HG03439 (cell line): ENCODE measurements at regions not wholly inside any gene's neighbourhood (a gene's known extent, or its start where the extent isn't known, plus 50 kb on each side); places are given as distances from the start of the nearest gene placed in this dataset.
A peak's percentile ranks its signal among the peaks of the same experiment; 100 is the strongest.
"Not testable (repeated sequence)": the region's sequence is repeated elsewhere in the genome, so short reads cannot be mapped to it uniquely, and the experiment has no call there.

Source experiments
- ATAC-seq: cut with Tn5 transposase; IDR thresholded peaks from one replicate; pipeline ENCODE4 v1.9.1; 2021; ENCODE audit warnings: mild to moderate bottlenecking, moderate library complexity; ENCODE audit not compliant: unreplicated experiment

DNA sequence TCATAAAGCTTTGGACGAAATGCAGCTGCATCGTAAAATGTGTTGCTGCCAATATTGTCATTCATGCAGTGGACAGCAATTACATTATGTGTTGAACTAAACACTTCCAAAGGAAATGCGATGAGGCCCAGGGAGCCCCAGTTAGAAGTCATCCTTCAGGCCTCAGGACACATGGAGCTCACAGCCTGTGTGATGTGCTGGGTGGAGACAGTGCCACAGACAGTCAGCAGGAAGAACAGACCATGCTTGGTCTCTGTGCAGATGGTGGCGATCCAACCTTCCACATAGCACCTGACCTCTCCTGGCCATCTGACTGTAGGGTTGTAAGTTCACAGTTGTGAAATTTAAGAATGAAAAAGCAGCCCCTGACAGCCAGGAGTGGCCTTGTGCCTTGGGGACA lies 118.3 kb upstream of the ALKAL2 start:
- no peak for ATAC-seq

DNA sequence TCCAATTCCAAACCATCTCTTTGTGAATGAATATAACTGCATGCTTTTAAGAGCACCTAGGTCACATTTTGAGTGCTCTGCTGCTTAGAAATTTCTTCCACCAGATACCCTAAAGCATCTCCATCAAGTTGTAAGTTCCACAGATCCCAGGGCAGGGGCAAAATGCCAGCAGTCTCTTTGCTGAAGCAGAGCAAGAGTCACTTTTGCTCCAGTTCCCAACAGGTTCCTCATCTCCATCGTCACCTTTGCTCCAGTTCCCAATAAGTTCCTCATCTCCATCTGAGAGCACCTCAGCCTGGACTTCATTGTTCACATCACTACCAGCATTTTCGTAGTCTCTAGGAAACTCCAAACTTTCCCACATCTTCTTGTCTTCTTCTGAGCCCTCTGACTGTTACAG lies 116.7 kb upstream of the ALKAL2 start:
- ATAC-seq: no peak

DNA sequence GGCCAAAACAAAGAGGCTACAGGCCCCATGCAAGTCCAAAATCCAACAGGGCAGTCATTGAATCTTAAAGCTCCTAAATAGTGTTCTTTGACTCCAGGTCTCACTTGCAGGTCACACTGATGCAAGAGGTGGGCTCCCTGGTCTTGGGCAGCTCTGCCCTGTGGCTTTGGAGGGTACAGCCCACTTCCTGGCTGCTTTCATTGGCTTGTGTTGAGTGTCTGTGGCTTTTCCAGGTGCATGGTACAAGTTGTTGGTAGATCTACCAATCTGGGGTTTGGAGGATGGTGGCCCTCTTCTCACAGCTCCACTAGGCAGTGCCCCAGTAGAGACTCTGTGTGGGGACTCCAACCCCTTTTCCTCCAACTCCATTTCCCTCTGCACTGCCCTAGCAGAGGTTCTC lies 115.8 kb upstream of the ALKAL2 start:
- ATAC-seq: no peak

DNA sequence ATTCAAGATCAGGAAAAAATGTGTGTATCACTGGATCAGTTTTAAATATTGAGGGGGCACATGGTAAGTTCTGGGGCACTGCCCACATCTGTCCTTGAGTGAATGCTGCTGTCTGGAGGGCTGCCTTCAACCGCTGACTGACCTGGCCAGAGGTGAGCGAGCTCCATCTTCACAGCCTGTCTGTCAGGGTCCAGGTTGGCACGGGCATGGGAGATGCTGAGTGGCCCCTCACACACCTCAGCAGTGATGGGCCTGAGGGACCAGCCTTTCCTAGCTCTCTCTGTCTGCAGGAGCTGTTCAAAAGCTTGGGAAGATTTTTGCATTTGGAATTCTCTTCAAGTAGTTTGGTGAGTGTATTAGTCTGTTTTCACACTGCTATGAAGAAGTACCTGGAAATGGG lies 114.8 kb upstream of the ALKAL2 start:
- no peak for ATAC-seq

DNA sequence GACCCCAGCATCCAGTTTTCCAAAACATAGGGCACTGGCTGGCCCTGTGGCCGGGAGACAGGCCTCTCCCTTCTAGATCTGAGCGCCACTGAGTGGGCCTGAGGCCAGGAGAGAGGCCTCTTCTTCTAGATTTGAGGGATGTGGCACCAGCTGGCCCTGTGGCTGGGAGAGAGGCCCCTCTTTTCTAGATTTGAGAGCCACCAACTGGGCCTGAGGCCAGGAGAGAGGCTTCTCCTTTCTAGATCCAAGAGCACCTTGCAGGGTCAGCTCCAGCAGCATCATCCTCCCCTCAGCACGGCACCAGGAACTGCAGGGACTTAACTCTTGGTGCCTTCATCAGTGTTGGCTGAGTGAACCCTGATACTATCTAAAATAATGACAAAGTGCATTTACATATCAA lies 114.3 kb upstream of the ALKAL2 start:
- ATAC-seq: no peak

DNA sequence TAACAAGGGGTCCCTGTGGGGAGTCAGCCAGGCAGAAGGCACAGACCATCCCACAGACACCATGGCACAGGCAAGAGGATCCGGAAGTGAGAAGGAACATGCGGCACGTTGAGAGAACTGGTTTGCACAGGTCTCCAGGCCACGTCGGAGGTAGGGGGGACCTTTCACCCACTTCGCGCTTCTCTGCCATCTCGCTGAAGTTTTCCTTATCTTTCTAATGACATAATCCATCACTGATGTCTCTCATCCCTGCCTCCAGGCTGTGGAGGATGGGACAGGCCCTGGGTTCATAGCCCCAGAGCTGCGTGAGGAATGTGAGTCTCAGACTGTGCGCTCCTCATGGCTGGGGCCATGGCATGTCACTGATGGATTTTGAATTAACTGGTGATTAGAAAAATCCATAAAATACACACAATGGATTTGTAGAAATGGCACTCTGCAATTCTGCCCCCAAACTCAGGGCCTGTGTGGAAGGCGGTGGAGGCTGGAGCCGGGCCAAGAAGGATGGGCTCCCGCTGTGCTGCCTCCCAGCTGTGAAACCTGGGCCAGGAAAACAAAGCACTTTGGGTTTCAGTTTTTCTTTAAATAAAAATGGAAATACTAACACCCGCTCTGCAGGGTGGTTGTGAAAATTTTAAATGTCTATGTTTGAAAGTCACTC lies 113.3 kb upstream of the ALKAL2 start:
- no peak for ATAC-seq

DNA sequence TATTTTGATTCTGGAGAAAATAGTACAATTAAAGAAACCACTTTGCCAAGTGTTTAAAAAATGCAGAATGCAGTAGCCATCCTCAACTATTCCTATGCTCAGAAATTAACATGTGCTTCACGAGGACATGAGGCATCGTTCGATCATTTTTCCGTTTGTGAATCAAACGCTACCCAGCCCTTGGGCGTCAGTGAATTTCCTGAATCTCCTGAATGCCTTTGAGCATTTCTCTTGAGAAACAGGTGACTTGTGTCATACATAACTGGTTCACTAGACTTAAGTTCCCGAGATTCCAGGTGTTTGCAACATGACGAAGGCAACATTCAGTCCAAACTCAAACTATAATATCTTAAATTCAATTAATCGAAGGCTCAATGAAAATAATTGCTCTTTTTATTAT lies 110.0 kb upstream of the ALKAL2 start:
- ATAC-seq: no peak

DNA sequence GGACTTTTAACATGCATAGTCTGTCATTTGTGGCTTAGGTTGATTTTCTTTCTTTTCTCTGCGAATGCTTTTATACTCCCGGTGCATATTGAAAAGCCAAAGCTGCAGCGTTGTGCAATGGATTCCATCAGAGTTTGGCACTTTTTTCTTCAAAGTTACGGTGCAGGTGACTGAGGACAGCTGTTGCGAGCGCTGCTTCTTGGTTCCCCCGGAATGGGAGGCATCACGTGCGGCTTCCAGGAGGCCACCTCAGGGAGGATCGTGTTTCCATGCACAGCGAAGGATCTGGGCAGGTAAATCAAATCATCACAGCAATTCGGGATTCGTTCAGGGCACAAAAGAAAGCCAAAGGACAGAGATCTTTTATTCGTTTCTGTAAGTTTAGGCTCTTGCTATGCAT lies 109.6 kb upstream of the ALKAL2 start:
- ATAC-seq: no peak

DNA sequence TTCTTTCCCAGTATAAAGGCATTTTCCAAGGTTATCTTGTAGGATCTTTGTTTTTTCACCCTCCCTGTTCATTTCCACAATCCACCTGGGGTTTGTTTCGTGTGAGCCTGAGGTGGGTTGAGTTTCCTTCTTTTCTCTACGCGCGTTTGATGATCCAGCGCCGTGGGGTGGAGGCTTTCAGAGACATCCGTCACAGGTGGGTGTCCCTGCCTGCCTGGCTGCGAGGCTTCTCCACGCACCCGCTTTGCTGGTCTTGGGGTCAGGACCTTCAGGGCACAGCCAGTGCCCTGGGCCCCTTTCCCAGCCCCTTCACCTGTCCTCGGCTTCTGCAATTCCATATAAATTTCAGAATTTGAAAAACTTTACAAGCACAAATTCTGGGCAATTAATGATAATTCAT lies 109.0 kb upstream of the ALKAL2 start:
- ATAC-seq: no peak

DNA sequence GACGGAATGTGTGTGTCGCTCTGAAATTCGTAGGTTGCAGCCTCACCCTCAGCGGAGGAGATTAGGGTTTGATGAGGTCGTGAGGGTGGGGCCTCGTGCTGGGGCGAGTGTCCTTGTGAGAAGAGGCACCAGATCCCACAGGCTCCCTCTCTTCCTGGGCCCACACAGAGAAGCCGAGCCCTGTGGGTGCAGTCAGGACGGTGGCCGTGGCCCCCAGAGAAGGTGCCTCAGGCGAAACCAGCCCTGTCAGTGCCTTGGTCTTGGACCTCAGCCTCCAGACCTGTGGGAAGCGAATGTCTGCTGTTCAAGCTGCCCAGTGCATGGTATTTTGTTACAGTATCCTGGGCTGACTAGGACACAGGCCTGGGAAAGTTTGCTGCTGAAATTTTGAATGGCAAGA lies 108.0 kb upstream of the ALKAL2 start:
- ATAC-seq: no peak

DNA sequence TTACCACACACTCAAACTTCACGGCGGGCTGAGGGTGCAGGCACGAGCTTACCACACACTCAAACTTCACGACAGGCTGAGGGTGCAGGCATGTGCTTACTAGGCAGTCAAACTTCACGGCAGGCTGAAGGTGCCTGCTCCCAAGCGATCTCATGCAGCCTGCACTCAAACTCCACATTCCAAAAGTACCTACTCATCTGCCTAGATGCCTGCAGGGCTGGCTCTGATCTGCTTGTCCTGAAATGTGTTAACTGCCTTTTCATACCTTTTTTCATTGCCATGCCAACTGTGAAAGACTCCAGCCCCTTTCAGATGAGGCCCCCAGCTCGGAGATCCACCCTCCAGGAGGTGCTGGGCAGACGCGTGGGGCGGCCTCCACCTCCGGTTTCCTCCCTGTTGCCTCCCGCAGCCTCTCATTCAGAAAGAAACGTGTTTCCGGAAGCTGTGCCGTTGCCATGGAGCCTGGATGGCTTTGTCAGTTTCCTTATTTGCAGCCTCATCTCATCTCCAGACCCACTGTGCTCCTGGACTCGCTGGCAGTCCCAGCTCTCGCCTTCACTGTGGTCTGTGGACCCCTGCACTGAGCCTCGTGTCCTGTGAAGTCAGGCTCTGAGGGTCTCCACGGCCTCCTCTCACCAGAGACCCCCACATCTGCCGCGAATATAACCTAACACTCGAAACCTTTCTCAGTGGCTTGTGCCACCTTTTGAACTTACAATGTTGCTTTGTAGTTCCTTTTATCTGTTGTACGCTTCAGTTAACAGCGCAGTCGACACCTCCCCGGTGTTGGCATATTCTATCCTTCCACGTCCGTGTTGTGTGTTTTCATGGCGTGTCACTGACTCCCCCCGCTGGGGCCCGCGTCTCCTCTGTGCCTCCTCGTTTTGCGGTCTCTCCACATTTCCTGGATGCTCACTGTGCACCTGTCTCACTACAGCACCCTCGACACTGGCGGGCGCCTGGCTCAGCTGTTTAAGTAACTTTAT lies 106.1 kb upstream of the ALKAL2 start:
- ATAC-seq: peak; percentile 67

DNA sequence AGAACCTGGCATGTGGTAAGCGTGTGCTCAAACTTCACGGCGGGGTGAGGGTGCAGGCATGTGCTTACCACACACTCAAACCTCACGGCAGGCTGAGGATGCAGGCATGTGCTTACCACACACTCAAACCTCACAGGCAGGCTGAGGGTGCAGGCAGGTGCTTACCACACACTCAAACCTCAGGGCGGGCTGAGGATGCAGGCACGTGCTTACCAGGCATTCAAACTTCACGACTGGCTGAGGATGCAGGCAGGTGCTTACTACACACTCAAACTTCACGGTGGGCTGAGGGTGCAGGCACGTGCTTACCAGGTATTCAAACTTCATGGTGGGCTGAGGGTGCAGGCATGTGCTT lies 105.0 kb upstream of the ALKAL2 start:
- no peak for ATAC-seq

DNA sequence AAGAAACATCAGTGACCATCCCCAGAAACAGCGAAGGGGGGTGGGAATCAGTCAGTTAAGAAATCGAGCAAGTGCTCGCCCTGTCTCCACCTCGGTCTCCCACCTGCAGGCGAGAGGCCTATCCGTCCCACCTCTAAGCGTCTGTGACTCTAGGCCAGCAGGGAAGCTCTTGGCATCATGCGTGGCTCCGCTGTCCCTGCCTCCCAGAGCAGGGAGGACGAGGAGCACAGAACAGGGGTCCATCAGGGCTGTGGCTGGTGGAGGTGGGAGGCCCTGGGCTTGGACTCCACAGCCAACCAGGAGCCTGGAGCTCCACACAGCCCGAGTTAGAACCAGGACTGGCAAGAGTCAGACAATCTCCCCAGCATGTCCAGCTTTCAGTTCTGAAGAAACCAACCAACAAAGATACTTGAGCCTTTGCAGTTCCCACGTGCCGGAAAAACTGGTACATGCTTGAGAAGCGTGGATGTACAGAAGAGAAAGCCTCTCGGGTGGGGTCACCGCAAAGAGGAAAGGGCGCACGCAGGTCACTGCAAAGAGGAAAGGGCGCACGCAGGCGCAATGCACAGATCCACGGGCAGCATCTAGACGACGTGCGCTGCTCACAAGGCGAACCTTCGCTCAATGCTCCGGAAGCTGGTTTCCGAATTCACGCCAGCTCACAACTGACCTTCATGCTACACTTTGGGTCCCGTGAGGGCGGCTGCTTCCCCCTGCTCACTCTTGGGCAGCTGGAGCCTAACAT lies 104.5 kb upstream of the ALKAL2 start:
- ATAC-seq: no peak

DNA sequence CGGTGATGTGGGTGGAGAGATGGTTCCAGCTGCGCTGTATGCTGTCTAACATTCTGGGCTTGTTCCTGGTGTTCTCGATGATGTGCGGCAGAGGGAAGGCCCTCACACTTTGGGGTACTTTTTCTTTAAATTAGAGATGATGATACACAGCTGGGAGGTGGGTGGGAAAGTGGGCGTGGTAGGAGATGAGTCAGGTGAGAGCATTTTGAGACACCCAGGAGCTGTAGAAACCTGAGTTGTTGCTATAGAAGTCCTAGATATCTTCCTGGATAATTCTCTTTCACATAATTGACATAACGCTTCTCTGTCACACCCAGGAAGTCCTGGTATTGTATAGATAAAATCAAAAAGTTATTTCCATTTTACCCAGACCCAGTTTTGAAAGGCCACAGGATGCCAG lies 103.8 kb upstream of the ALKAL2 start:
- ATAC-seq: no peak

DNA sequence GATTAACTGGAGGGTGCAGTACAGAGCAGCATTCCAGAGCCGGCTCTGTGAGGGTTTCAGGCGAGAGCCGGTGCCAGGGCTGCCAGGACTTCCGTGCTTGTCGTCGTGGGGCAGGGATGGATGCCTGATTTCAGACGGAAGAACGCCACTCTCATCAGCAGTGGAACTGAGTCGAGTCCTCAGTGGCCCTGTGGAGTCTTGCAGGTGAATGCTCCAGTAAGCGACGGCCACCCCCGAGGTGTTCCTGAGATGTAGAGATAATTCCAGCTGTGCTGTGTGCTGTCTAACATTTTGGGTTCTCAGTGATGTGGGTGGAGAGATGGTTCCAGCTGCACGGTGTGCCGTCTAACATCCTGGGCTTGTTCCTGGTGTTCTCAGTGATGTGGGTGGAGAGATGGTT lies 103.1 kb upstream of the ALKAL2 start:
- ATAC-seq: no peak

DNA sequence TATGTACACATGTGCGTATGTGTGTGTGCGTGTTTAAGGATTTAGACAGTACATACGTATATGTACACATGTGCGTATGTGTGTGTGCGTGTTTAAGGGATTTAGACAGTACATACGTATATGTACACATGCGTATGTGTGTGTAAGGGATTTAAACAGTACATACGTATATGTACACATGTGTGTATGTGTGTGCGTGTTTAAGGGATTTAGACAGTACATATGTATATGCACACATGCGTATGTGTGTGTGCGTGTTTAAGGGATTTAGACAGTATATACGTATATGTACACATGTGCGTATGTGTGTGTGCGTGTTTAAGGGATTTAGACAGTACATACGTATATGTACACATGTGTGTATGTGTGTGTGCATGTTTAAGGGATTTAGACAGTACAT lies 102.1 kb upstream of the ALKAL2 start:
- ATAC-seq: not testable (repeated sequence)

DNA sequence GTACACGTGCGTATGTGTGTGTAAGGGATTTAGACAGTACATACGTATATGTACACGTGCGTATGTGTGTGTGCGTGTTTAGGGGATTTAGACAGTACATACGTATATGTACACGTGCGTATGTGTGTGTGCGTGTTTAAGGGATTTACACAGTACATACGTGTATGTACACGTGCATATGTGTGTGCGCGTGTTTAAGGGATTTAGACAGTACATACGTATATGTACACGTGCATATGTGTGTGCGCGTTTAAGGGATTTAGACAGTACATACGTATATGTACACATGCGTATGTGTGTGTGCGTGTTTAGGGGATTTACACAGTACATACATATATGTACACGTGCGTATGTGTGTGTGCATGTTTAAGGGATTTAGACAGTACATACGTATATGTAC lies 100.9 kb upstream of the ALKAL2 start:
- not testable (repeated sequence) for ATAC-seq

DNA sequence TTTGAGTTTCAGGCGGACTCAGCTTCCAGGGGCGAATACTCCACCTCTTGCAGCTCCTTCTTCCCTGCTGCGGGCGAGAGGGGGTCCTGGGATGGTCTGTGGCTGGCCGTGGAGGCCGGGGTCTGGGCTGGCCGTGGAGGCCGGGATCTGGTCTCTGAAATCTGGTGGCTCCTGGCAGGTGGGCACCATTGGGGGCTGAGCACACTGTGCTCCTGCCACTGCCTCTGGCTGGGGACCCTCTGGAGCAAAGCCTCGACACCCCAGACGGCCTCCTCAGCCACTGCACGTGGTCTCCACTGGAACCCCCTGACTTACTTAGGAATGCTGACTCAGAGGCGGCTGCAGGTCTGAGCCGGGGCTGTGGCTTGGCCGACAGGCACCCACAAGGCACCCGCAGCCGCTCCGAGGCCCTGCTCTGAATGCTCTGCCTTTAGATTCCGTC lies 100.1 kb upstream of the ALKAL2 start:
- no peak for ATAC-seq

DNA sequence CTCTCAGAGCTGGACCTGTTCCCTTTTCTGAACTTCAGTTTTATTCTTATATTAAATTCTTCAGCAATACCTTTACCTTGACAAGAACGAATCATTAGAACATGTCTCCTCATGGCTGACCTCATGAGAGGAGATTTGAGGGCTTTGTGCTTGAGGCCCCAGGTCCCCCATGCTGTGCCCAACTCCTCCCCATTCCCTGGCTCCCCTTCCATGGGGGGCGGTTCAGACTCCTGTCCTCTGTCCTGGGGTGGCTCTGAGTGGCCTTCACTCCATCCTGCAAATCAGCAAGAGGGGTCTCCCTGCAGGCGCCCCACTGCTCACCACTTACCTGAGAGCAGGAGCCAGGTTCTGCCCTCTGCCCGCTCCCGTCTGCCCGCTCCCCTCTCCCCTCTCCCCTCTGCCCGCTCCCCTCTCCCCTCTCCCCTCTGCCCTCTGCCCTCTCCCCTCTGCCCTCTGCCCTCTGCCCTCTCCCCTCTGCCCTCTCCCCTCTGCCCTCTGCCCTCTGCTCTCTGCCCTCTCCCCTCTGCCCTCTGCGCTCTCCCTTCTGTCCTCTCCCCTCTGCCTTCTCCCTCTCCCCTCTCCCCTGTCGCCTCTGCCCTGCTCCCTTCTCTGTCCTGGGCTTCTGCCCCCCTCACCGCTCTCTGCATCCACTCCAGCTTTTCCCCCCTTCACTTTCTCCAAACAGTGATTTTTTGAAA lies 98.7 kb upstream of the ALKAL2 start:
- no peak for ATAC-seq

DNA sequence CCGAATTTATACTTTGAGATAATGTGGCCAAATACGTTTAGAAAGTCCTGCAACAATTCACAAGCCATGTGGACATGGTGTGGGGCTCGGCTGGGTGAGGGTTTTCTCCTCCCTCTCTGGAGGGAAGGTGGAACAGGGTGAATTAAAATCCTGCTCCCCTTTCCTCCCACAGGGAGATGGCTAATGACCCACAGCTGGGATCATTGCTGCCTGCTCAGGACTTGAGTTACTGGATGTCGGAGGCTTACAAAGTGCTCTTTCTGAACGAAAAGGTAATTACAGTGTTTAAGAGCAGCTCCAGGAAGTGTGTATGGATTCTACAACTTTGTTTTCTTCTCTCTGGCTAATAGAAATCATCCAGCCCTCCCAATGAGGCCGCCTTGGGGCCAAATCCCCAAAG lies 97.9 kb upstream of the ALKAL2 start:
- no peak for ATAC-seq

DNA sequence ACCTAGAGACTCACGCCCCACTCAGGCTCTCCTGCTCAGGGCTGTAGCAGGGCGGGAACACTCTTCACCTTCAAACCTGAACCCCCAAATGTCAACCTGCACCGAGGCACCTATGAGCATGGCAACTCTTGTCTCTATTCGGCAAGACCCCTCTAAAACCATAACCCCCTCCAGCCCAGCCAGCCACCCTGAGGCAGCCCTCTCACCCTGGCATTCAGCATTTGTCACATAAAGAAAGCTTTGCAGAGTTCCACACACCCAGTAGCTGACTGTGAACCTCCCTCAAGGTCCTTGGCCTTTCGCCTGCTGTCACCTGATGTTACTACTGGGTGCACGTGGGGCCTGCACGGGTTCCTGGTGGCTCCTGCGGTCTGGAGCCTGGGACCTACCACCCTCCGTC lies 97.2 kb upstream of the ALKAL2 start:
- ATAC-seq: no peak
